ENCODE measurements at regions not wholly inside any gene's neighbourhood (a gene's known extent, or its start where the extent isn't known, plus 50 kb on each side); places are given as distances from the start of the nearest gene placed in this dataset.

GRCh38 chr4:58465031-58465430 lies 1354.8 kb upstream of the IGFBP7 start (continued):
- TF ChIP-seq EP300 (IDR thresholded peaks at IDR 0.05; ENCODE audit: borderline replicate concordance in 1 of 2, low read depth in 1 of 2, low read length in 1 of 2): no peak
- TF ChIP-seq FOXM1 (IDR thresholded peaks at IDR 0.05; ENCODE audit: low read depth): no peak
- TF ChIP-seq REST (IDR thresholded peaks at IDR 0.05; ENCODE audit: low read depth, low read length): no peak
- TF ChIP-seq TAF1 (IDR thresholded peaks at IDR 0.05; ENCODE audit: borderline replicate concordance, low read depth, low read length): no peak
- TF ChIP-seq TCF12 (IDR thresholded peaks at IDR 0.05): no peak
- TF ChIP-seq FOXJ3 (CRISPR knock-in tag; IDR thresholded peaks at IDR 0.05): no peak
- no peak for TF ChIP-seq CHD2 (IDR thresholded peaks at IDR 0.05; ENCODE audit: low read length, partially characterized antibody)
- TF ChIP-seq RAD21 (IDR thresholded peaks at IDR 0.05; ENCODE audit: low read length): no peak
- no peak for TF ChIP-seq SMC3 (IDR thresholded peaks at IDR 0.05; ENCODE audit: low read depth, low read length)
- TF ChIP-seq GATA2 (CRISPR knock-in tag; IDR thresholded peaks at IDR 0.05): no peak

- Histone ChIP-seq H3K4me3 (ENCODE audit: low read depth in 2 of 2, low read length in 1 of 2) (no peak overlapping the region), H3K36me3 (replicated peaks in 1 of 2; ENCODE audit: control insufficient read depth in 1 of 2, insufficient read depth in 2 of 2, low read length in 1 of 2) (no peaks in the 10 kb centered on the region), H3K9me2 (no peaks in the 10 kb centered on the region), H3K27me3 (ENCODE audit: insufficient read depth) (no peaks in the 10 kb centered on the region), H3K27ac (ENCODE audit: low read depth in 2 of 2, low read length in 1 of 2) (no peak overlapping the region), H3K4me2 (no peak overlapping the region), H3K9me3 (no peaks in the 10 kb centered on the region), H3F3A (replicated peaks; ENCODE audit: insufficient read depth) (no peaks in the 10 kb centered on the region), H4K20me1 (ENCODE audit: insufficient read depth) (no peaks in the 10 kb centered on the region), H3K79me2 (ENCODE audit: insufficient read depth) (no peaks in the 10 kb centered on the region), H2AFZ (ENCODE audit: low read depth) (no peak overlapping the region), H3K4me1 (ENCODE audit: control insufficient read depth in 1 of 2, insufficient read depth in 2 of 2, low read depth in 1 of 2, low read length in 1 of 2) (no peaks in the 10 kb centered on the region), H3K9ac (no peak overlapping the region)
- ChIA-PET CTCF (no interaction called here), POLR2A (no interaction called here)
- no peak for DNase-seq
- TF ChIP-seq REST (IDR thresholded peaks at IDR 0.05; ENCODE audit: low read depth, low read length) (no peak), TEAD4 (IDR thresholded peaks at IDR 0.05; ENCODE audit: borderline replicate concordance, insufficient read depth) (no peak), FOXJ3 (CRISPR knock-in tag; IDR thresholded peaks at IDR 0.05) (no peak), EZH2phosphoT487 (IDR thresholded peaks at IDR 0.05; ENCODE audit: borderline replicate concordance, low read depth) (no peak)
- WGBS (ENCODE audit: low lambda C conversion rate): 61% methylated on average over 18 of the region's 26 CpGs
These were observed 1346.7 kb upstream of the IGFBP7 start for GRCh38 chr4:58456727-58457384.

Measured in SK-N-SH (cell line).